HCT116 (cell line): ENCODE measurements at regions not wholly inside any gene's neighbourhood (a gene's known extent, or its start where the extent isn't known, plus 50 kb on each side); places are given as distances from the start of the nearest gene placed in this dataset.

Experiments used
- ATAC-seq: fragments of 200-7000 bp; cut with Tn5 transposase; 2 replicates; pipeline ENCODE4 v1.9.1; 2020; ENCODE audit warnings: mild to moderate bottlenecking, moderate library complexity
- BruUV-seq: library from RNA; stranded (reverse); fragments of 400-500 nt; replicated peaks from 2 replicates; lab custom pipeline; 2021; lab: Mats Ljungman, UMichigan
- CTCF ChIA-PET: fragments of 300-600 bp; sonication (Branson Sonifier 250); formaldehyde crosslinking; loops from one replicate; lab custom pipeline; 2021; ENCODE audit warnings: antibody characterized with exemption; lab: Charles Lee
- POLR2A ChIA-PET: fragments of 300-600, 350-600 bp; sonication (Branson Sonifier 250); formaldehyde crosslinking; loops from one replicate; lab custom pipeline; 2021; ENCODE audit warnings: antibody characterized with exemption; lab: Charles Lee
- RAD21 ChIA-PET, 2 experiments: fragments of 300-600 bp; sonication (Branson Sonifier 250); formaldehyde crosslinking; loops; one replicate each; lab custom pipeline; 2023; ENCODE audit warnings: low total read pairs in 2 of 2; ENCODE audit not compliant: uncharacterized antibody in 2 of 2, unreplicated experiment in 2 of 2, low non-redundant PET in 1 of 2; lab: Charles Lee
- DNase-seq: peaks from one replicate; pipeline ENCODE4 v3.0.0-alpha.2; 2010; ENCODE audit warnings: low read depth, low spot score
- H2AFZ ChIP-seq: fragments of 200-600 bp; shearing (Covaris generic), sonication (generic); 2 replicates; pipeline ENCODE4 v1.6.1; 2017; ENCODE audit warnings: low read depth, mixed run types, mixed read lengths, antibody characterized with exemption, low read length; ENCODE audit not compliant: poor library complexity, severe bottlenecking
- H3K27ac ChIP-seq: 2 replicates; pipeline ENCODE4 v1.5.1; 2012; ENCODE audit warnings: low read depth, low read length
- H3K27me3 ChIP-seq: fragments of 200-600 bp; sonication (generic); 2 replicates; pipeline ENCODE4 v1.6.1; 2016; ENCODE audit warnings: mixed run types, low read length, mixed read lengths; ENCODE audit not compliant: insufficient read depth
- H3K36me3 ChIP-seq, 2 experiments: fragments of 200-500 bp in 1 of 2; fragments of 200-600 bp in 1 of 2; sonication (Bioruptor generic) in 1 of 2; sonication (generic) in 1 of 2; 2 replicates each; pipeline versions ENCODE4 v1.5.1 to v1.6.1; 2014 to 2016; ENCODE audit warnings: low read length in 2 of 2, inconsistent platforms in 1 of 2, mixed read lengths in 1 of 2, mixed run types in 1 of 2; ENCODE audit not compliant: insufficient read depth in 2 of 2, control insufficient read depth in 1 of 2
- H3K4me1 ChIP-seq, 2 experiments: fragments of 200-600 bp in 1 of 2; sonication (generic) in 1 of 2; 2 replicates each; pipeline versions ENCODE4 v1.5.1 to v1.6.1; 2012 to 2017; ENCODE audit warnings: low read length in 2 of 2, inconsistent platforms in 1 of 2, mild to moderate bottlenecking in 1 of 2, mixed read lengths in 1 of 2, mixed run types in 1 of 2, moderate library complexity in 1 of 2; ENCODE audit not compliant: insufficient read depth in 2 of 2, control insufficient read depth in 1 of 2
- H3K4me2 ChIP-seq: fragments of 200-600 bp; sonication (generic); 2 replicates; pipeline ENCODE4 v1.6.1; 2017; ENCODE audit warnings: mixed run types, low read length, mixed read lengths
- H3K4me3 ChIP-seq, 2 experiments: fragments of 200-600 bp in 1 of 2; sonication (generic) in 1 of 2; replicated peaks in 1 of 2; 2 replicates each; pipeline ENCODE4 v1.5.1; 2011 to 2016; ENCODE audit warnings: low read length in 2 of 2, control low read depth in 1 of 2, low read depth in 1 of 2, mild to moderate bottlenecking in 1 of 2, mixed read lengths in 1 of 2, mixed run types in 1 of 2
- H3K79me2 ChIP-seq: fragments of 200-600 bp; sonication (generic); 2 replicates; pipeline ENCODE4 v1.6.1; 2017; ENCODE audit warnings: mild to moderate bottlenecking, mixed run types, low read length, moderate library complexity, mixed read lengths; ENCODE audit not compliant: insufficient read depth
- H3K9ac ChIP-seq: fragments of 200-600 bp; sonication (generic); 2 replicates; pipeline ENCODE4 v1.6.1; 2016; ENCODE audit warnings: low read length, mixed read lengths
- H3K9me2 ChIP-seq: fragments of 200-600 bp; sonication (generic), shearing (Covaris generic); 2 replicates; pipeline ENCODE4 v1.6.1; 2017; ENCODE audit warnings: mixed run types, mild to moderate bottlenecking, moderate library complexity; ENCODE audit not compliant: insufficient read depth
- H3K9me3 ChIP-seq, 2 experiments: fragments of 200-500 bp in 1 of 2; fragments of 200-600 bp in 1 of 2; sonication (Bioruptor generic) in 1 of 2; sonication (generic) in 1 of 2; 2 replicates each; pipeline ENCODE4 v1.6.1; 2014 to 2017; ENCODE audit warnings: low read length in 2 of 2, mixed read lengths in 2 of 2, inconsistent platforms in 1 of 2, low read depth in 1 of 2, mild to moderate bottlenecking in 1 of 2, mixed run types in 1 of 2, moderate library complexity in 1 of 2; ENCODE audit not compliant: control insufficient read depth in 1 of 2, insufficient read depth in 1 of 2
- H4K20me1 ChIP-seq: fragments of 200-600 bp; sonication (generic), shearing (Covaris generic); 2 replicates; pipeline ENCODE4 v1.6.1; 2017; ENCODE audit warnings: mixed run types, mild to moderate bottlenecking, moderate library complexity; ENCODE audit not compliant: insufficient read depth
- CBX3 ChIP-seq: IDR thresholded peaks from 2 replicates; pipeline ENCODE4 v1.6.1; 2012; ENCODE audit warnings: low read depth
- EGR1 ChIP-seq: IDR thresholded peaks from 2 replicates; pipeline ENCODE4 v1.6.1; 2012; ENCODE audit warnings: low read depth
- ELF1 ChIP-seq: IDR thresholded peaks from 2 replicates; pipeline ENCODE4 v1.6.1; 2012; ENCODE audit warnings: low read depth, borderline replicate concordance
- EZH2 ChIP-seq: fragments of 200-600 bp; sonication (generic); IDR thresholded peaks from 2 replicates; pipeline ENCODE4 v1.6.1; 2017; ENCODE audit warnings: antibody characterized with exemption, mixed run types
- EZH2phosphoT487 ChIP-seq: fragments of 200-600 bp; IDR thresholded peaks from 2 replicates; pipeline ENCODE4 v1.6.1; 2018; ENCODE audit warnings: antibody characterized with exemption, borderline replicate concordance
- JUND ChIP-seq: IDR thresholded peaks from 2 replicates; pipeline ENCODE4 v1.6.1; 2012
- POLR2A ChIP-seq: IDR thresholded peaks from 2 replicates; pipeline ENCODE4 v1.7.0; 2011; ENCODE audit warnings: borderline replicate concordance; ENCODE audit not compliant: insufficient read depth, insufficient read length; ENCODE audit errors: extremely low read depth
- POLR2AphosphoS5 ChIP-seq: IDR thresholded peaks from 2 replicates; pipeline ENCODE4 v1.6.1; 2011; ENCODE audit warnings: mild to moderate bottlenecking, low read depth, low read length, moderate library complexity
- SIN3A ChIP-seq: IDR thresholded peaks from 2 replicates; pipeline ENCODE4 v1.6.1; 2012; ENCODE audit warnings: low read depth
- SRF ChIP-seq: IDR thresholded peaks from 2 replicates; pipeline ENCODE4 v1.6.1; 2012; ENCODE audit warnings: low read depth
- TCF7L2 ChIP-seq: IDR thresholded peaks from 2 replicates; pipeline ENCODE4 v1.7.0; 2011; ENCODE audit warnings: borderline replicate concordance, inconsistent platforms; ENCODE audit not compliant: insufficient read depth, insufficient read length; ENCODE audit errors: extremely low read depth
- YY1 ChIP-seq: IDR thresholded peaks from 2 replicates; pipeline ENCODE4 v1.6.1; 2011; ENCODE audit warnings: low read length, low read depth, moderate library complexity, mild to moderate bottlenecking; ENCODE audit not compliant: insufficient replicate concordance; ENCODE audit errors: extremely low read depth
- ZFX ChIP-seq: fragments of 450-650 bp; IDR thresholded peaks from 2 replicates; pipeline ENCODE4 v1.6.1; 2017
- ZNF274 ChIP-seq: fragments of 200-500 bp; sonication (Bioruptor generic); IDR thresholded peaks from 2 replicates; pipeline ENCODE4 v1.6.1; 2014; ENCODE audit warnings: mild to moderate bottlenecking, low read depth, low read length, inconsistent platforms
- intact Hi-C: fragments of 100-400 bp; cut with micrococcal nuclease; formaldehyde crosslinking; loops from 2 replicates; pipeline ENCODE4 v1.10.0; 2022
- TF ChIP-seq, protein P1 (sequence below): IDR thresholded peaks from 2 replicates; pipeline ENCODE4 v1.6.1; 2012
- TF ChIP-seq, protein P2 (sequence below): IDR thresholded peaks from 2 replicates; pipeline ENCODE4 v1.6.1; 2012
- TF ChIP-seq, protein P3 (sequence below), 3 experiments: fragments of 200-600 bp in 1 of 3; sonication (generic) in 1 of 3; IDR thresholded peaks in 2 of 3; conservative IDR thresholded peaks in 1 of 3; 2 replicates each; pipeline ENCODE4 v1.5.1; 2012 to 2017; ENCODE audit warnings: low read depth in 2 of 3, low read length in 2 of 3, antibody characterized with exemption in 1 of 3, borderline replicate concordance in 1 of 3, control low read depth in 1 of 3, mild to moderate bottlenecking in 1 of 3, mixed read lengths in 1 of 3, mixed run types in 1 of 3, moderate library complexity in 1 of 3; ENCODE audit not compliant: insufficient read depth in 1 of 3

DNA sequence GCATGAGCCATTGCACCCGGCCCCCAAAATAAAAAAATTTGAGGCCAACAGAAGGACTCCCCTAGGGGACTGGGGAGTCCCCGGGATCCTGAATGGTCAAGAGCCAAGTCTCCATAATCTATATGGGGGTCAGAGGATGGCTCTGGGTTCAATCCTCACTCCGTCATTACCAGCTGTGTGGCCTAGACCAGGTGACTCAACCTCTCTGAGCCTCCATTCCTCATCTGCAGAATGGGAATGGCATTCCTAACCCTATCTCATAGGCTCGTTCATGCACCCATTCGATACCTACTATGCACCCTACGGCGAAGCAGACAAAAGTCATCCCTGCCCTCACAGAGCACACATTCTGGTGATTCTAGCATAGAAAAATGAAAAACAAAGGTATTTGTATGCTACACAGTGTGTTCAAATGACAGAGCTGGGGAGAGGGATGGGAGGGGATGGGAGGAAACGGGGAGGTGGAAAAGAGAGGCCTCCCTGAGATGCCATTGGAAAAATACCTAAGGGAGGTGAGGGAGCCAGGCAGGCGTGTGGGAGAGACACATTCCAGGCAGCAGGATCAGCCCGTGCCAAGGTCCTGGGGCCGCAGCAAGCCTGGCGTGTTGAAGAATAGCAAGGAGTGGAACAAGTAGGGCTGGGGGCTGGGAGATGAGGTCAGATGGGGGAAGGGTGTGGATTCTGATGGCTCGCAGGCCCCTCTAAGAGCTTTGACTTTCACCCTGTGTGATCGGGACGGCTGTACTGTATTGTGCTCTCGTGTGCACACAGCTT, 71.2 kb downstream of the RMI2 start:
- H3K27ac ChIP-seq: no peak overlapping the region
- H3K9me3 ChIP-seq: no peaks in the 10 kb centered on the region
- TF ChIP-seq ZNF274: no peak
- TF ChIP-seq SIN3A: no peak
- H3K79me2 ChIP-seq: no peaks in the 10 kb centered on the region
- H3K4me3 ChIP-seq: no peak overlapping the region
- H2AFZ ChIP-seq: no peak overlapping the region
- ATAC-seq: no peak
- no peaks in the 10 kb centered on the region for H3K36me3 ChIP-seq
- DNase-seq: no peak
- H3K4me2 ChIP-seq: no peak overlapping the region
- POLR2A ChIA-PET: no interaction called here
- no peak overlapping the region for H3K9ac ChIP-seq
- intact Hi-C loops: no loop called here
- RAD21 ChIA-PET: no interaction called here
- H3K4me1 ChIP-seq: no peaks in the 10 kb centered on the region
- H4K20me1 ChIP-seq: no peaks in the 10 kb centered on the region
- H3K27me3 ChIP-seq: no peaks in the 10 kb centered on the region
- CTCF ChIA-PET: interaction anchor here (0.7 to 2.0 kb wide), 2 partner anchors 9 to 45 kb away, joined by 3 to 7 read pairs; no protein-coding TSS in a partner anchor
- no peaks in the 10 kb centered on the region for H3K9me2 ChIP-seq
- no TSS peak for BruUV-seq

DNA sequence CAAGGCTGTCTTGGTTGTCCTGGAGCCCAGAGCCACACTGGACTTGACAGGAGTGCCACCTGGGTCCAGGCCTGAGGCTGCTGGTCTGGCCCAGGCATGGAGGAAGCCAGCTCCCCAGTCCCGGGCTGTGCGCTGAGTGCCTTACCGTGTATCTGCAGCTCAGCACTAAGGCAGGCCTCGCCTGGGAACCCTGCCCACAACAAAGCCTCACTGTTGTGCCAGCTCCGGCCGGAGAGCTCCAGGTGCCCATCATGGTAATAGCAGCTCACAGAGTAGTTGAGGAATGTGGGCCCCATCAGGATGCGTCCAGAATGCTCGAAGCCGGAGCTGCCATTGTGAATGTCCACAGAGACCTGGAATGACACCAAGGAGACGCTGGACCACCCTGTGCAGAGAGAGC, 72.2 kb downstream of the RMI2 start:
- CTCF ChIA-PET: interaction anchor here (2.0 kb wide), 1 partner anchor 10 kb away, joined by 7 read pairs; no protein-coding TSS in a partner anchor
- no peaks in the 10 kb centered on the region for H3K9me2 ChIP-seq
- POLR2A ChIA-PET: no interaction called here
- RAD21 ChIA-PET: no interaction called here
- H2AFZ ChIP-seq: no peak overlapping the region
- no peaks in the 10 kb centered on the region for H3K9me3 ChIP-seq
- ATAC-seq (no peak), DNase-seq (no peak)
- BruUV-seq: no TSS peak
- no peaks in the 10 kb centered on the region for H3K4me1 ChIP-seq
- H3K36me3 ChIP-seq: no peaks in the 10 kb centered on the region
- no peaks in the 10 kb centered on the region for H4K20me1 ChIP-seq
- intact Hi-C loops: no loop called here
- H3K4me3 ChIP-seq: no peak overlapping the region
- no peak overlapping the region for H3K9ac ChIP-seq
- no peak overlapping the region for H3K27ac ChIP-seq
- H3K79me2 ChIP-seq: no peaks in the 10 kb centered on the region
- H3K4me2 ChIP-seq: no peak overlapping the region
- H3K27me3 ChIP-seq: no peaks in the 10 kb centered on the region
- no peak for TF ChIP-seq POLR2A
- no peak for TF ChIP-seq TCF7L2
- TF ChIP-seq POLR2AphosphoS5: no peak
- no peak for TF ChIP-seq SRF
- TF ChIP-seq, protein P1, sequence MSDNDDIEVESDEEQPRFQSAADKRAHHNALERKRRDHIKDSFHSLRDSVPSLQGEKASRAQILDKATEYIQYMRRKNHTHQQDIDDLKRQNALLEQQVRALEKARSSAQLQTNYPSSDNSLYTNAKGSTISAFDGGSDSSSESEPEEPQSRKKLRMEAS: no peak
- TF ChIP-seq CBX3: no peak
- no peak for TF ChIP-seq ZFX
- TF ChIP-seq JUND: no peak
- TF ChIP-seq EZH2: no peak
- no peak for TF ChIP-seq EZH2phosphoT487
- no peak for TF ChIP-seq YY1
- TF ChIP-seq, protein P2, sequence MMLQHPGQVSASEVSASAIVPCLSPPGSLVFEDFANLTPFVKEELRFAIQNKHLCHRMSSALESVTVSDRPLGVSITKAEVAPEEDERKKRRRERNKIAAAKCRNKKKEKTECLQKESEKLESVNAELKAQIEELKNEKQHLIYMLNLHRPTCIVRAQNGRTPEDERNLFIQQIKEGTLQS: no peak
- no peak for TF ChIP-seq EGR1
- TF ChIP-seq SIN3A: no peak
- TF ChIP-seq ELF1: no peak
- TF ChIP-seq, protein P3, sequence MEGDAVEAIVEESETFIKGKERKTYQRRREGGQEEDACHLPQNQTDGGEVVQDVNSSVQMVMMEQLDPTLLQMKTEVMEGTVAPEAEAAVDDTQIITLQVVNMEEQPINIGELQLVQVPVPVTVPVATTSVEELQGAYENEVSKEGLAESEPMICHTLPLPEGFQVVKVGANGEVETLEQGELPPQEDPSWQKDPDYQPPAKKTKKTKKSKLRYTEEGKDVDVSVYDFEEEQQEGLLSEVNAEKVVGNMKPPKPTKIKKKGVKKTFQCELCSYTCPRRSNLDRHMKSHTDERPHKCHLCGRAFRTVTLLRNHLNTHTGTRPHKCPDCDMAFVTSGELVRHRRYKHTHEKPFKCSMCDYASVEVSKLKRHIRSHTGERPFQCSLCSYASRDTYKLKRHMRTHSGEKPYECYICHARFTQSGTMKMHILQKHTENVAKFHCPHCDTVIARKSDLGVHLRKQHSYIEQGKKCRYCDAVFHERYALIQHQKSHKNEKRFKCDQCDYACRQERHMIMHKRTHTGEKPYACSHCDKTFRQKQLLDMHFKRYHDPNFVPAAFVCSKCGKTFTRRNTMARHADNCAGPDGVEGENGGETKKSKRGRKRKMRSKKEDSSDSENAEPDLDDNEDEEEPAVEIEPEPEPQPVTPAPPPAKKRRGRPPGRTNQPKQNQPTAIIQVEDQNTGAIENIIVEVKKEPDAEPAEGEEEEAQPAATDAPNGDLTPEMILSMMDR (IDR thresholded peaks at IDR 0.05 in 2 of 3, conservative IDR thresholded peaks at IDR 0.05 in 1 of 3; ENCODE audit: borderline replicate concordance in 1 of 3, insufficient read depth in 1 of 3, low read depth in 2 of 3, low read length in 2 of 3): no peak
